GM12891 (cell line): ENCODE measurements at regions not wholly inside any gene's neighbourhood (a gene's known extent, or its start where the extent isn't known, plus 50 kb on each side); places are given as distances from the start of the nearest gene placed in this dataset.
"Not testable (repeated sequence)": the region's sequence is repeated elsewhere in the genome, so short reads cannot be mapped to it uniquely, and the experiment has no call there.

Experiments used
- POLR2A ChIP-seq: IDR thresholded peaks from 2 replicates; pipeline ENCODE4 v1.6.1; 2011; ENCODE audit warnings: low read depth, low read length, control low read depth
- POLR2AphosphoS5 ChIP-seq: IDR thresholded peaks from 2 replicates; pipeline ENCODE4 v1.6.1; 2011; ENCODE audit warnings: low read depth, low read length, control low read depth
- SPI1 ChIP-seq: IDR thresholded peaks from 2 replicates; pipeline ENCODE4 v1.6.1; 2011; ENCODE audit warnings: low read depth, low read length, control low read depth
- TAF1 ChIP-seq: IDR thresholded peaks from 2 replicates; pipeline ENCODE4 v1.6.1; 2011; ENCODE audit warnings: low read depth, low read length, control low read depth

DNA sequence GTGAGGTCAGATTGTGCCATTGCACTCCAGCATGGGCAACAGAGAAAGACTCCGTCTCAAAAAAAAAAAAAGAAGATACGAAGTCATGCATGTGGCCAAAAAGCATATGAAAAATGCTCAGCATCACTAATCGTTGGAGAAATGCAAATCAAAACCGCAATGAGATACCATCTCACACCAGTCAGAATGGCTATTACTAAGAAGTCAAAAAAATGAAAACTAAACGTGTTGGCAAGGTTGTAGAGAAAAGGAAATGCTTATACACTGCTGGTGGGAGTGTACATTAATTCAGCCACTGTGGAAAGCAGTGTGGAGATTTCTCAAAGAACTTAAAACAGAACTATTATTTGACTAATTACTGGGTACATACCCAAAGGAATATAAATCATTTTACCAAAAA lies 156.1 kb upstream of the GRM7 start:
- TF ChIP-seq POLR2A, POLR2AphosphoS5, SPI1, TAF1: not testable (repeated sequence)
